Activated T-cell treated with anti-CD3 and anti-CD28 coated beads for 24 hours (primary cell): ENCODE measurements at regions not wholly inside any gene's neighbourhood (a gene's known extent, or its start where the extent isn't known, plus 50 kb on each side); places are given as distances from the start of the nearest gene placed in this dataset.
"Not testable (repeated sequence)": the region's sequence is repeated elsewhere in the genome, so short reads cannot be mapped to it uniquely, and the experiment has no call there.

Source experiments
- DNase-seq: peaks from one replicate; pipeline ENCODE4 v3.0.0-alpha.2; 2020; ENCODE audit warnings: low read depth

- DNase-seq: no peak
These were observed 170.2 kb downstream of the RGS9 start for GRCh38 chr17:65307081-65307960.

GRCh38 chr17:65305778-65306177, 168.6 kb downstream of the RGS9 start:
- DNase-seq: no peak

GRCh38 chr17:65305116-65305515, 167.9 kb downstream of the RGS9 start:
- no peak for DNase-seq

- DNase-seq: not testable (repeated sequence)
These were observed 164.7 kb downstream of the RGS9 start for GRCh38 chr17:65301882-65302281.

- no peak for DNase-seq
These were observed 164.0 kb downstream of the RGS9 start for GRCh38 chr17:65301184-65301583.

GRCh38 chr17:65297916-65298315, 160.7 kb downstream of the RGS9 start:
- no peak for DNase-seq

GRCh38 chr17:65297384-65297783, 160.2 kb downstream of the RGS9 start:
- no peak for DNase-seq

GRCh38 chr17:65294181-65294719, 157.1 kb downstream of the RGS9 start:
- DNase-seq: peak; percentile 58

- DNase-seq: no peak
These were observed 156.5 kb downstream of the RGS9 start for GRCh38 chr17:65293584-65294180.

- DNase-seq: no peak
These were observed 155.3 kb downstream of the RGS9 start for GRCh38 chr17:65292430-65292829.

- DNase-seq: not testable (repeated sequence)
These were observed 154.1 kb downstream of the RGS9 start for GRCh38 chr17:65291301-65291700.

- no peak for DNase-seq
These were observed 153.4 kb downstream of the RGS9 start for GRCh38 chr17:65290616-65291015.

GRCh38 chr17:65290056-65290455, 152.9 kb downstream of the RGS9 start:
- DNase-seq: no peak

GRCh38 chr17:65287040-65287439, 149.9 kb downstream of the RGS9 start:
- no peak for DNase-seq

GRCh38 chr17:65283704-65284103, 146.5 kb downstream of the RGS9 start:
- no peak for DNase-seq

GRCh38 chr17:65279456-65279855, 142.3 kb downstream of the RGS9 start:
- no peak for DNase-seq

GRCh38 chr17:65278820-65279184, 141.6 kb downstream of the RGS9 start:
- no peak for DNase-seq

GRCh38 chr17:65278050-65278819, 141.1 kb downstream of the RGS9 start:
- peak; percentile 4 for DNase-seq

GRCh38 chr17:65277576-65277975, 140.4 kb downstream of the RGS9 start:
- DNase-seq: no peak
